ENCODE measurements at regions not wholly inside any gene's neighbourhood (a gene's known extent, or its start where the extent isn't known, plus 50 kb on each side); places are given as distances from the start of the nearest gene placed in this dataset.
"Not testable (repeated sequence)": the region's sequence is repeated elsewhere in the genome, so short reads cannot be mapped to it uniquely, and the experiment has no call there.

- Histone ChIP-seq H3K27me3 (no peaks in the 10 kb centered on the region), H3K79me2 (no peaks in the 10 kb centered on the region), H3K4me2 (no peak overlapping the region), H2AFZ (no peak overlapping the region), H4K20me1 (ENCODE audit: insufficient read depth, poor library complexity, severe bottlenecking) (no peaks in the 10 kb centered on the region), H3K36me3 (replicated peaks; ENCODE audit: insufficient read depth, low read depth) (no peaks in the 10 kb centered on the region), H3K27ac (no peak overlapping the region), H3K4me1 (ENCODE audit: insufficient read depth) (peaks cover 3% of the 10 kb centered on the region), H3K4me3 (no peak overlapping the region), H3K9me2 (replicated peaks; ENCODE audit: insufficient read depth) (no peaks in the 10 kb centered on the region), H3K9me3 (ENCODE audit: low read depth) (no peaks in the 10 kb centered on the region)
- WGBS (ENCODE audit: low lambda C conversion rate, missing lambda C conversion rate), result 77% methylated on average over 5 of the region's 5 CpGs
- no peak for TF ChIP-seq EZH2phosphoT487 (IDR thresholded peaks at IDR 0.05; ENCODE audit: low read depth, severe bottlenecking, unreplicated experiment)
- TF ChIP-seq EZH2 (IDR thresholded peaks at IDR 0.05; ENCODE audit: borderline replicate concordance), result no peak
- TF ChIP-seq, protein P1, sequence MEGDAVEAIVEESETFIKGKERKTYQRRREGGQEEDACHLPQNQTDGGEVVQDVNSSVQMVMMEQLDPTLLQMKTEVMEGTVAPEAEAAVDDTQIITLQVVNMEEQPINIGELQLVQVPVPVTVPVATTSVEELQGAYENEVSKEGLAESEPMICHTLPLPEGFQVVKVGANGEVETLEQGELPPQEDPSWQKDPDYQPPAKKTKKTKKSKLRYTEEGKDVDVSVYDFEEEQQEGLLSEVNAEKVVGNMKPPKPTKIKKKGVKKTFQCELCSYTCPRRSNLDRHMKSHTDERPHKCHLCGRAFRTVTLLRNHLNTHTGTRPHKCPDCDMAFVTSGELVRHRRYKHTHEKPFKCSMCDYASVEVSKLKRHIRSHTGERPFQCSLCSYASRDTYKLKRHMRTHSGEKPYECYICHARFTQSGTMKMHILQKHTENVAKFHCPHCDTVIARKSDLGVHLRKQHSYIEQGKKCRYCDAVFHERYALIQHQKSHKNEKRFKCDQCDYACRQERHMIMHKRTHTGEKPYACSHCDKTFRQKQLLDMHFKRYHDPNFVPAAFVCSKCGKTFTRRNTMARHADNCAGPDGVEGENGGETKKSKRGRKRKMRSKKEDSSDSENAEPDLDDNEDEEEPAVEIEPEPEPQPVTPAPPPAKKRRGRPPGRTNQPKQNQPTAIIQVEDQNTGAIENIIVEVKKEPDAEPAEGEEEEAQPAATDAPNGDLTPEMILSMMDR (IDR thresholded peaks at IDR 0.05; ENCODE audit: poor library complexity), result no peak
- no peak for DNase-seq (ENCODE audit: low spot score)
Measured at GRCh38 chr13:44796597-44797490, 192.4 kb downstream of the NUFIP1 start.

- DNase-seq (ENCODE audit: low spot score); H3K4me2 ChIP-seq; H3K27me3 ChIP-seq; H3K27ac ChIP-seq; H2AFZ ChIP-seq; H3K4me1 ChIP-seq (ENCODE audit: insufficient read depth); H3K4me3 ChIP-seq; H3K79me2 ChIP-seq; H3K9me2 ChIP-seq (replicated peaks; ENCODE audit: insufficient read depth); H4K20me1 ChIP-seq (ENCODE audit: insufficient read depth, poor library complexity, severe bottlenecking); H3K36me3 ChIP-seq (replicated peaks; ENCODE audit: insufficient read depth, low read depth); H3K9me3 ChIP-seq (ENCODE audit: low read depth): not testable (repeated sequence)
- WGBS (ENCODE audit: low lambda C conversion rate, missing lambda C conversion rate), result 97% methylated on average over 2 of the region's 2 CpGs
Measured at GRCh38 chr13:44796039-44796438, 193.2 kb downstream of the NUFIP1 start.

GRCh38 chr13:44795176-44795575, 194.1 kb downstream of the NUFIP1 start:
- H3K27me3 ChIP-seq, result no peaks in the 10 kb centered on the region
- no peaks in the 10 kb centered on the region for H3K9me3 ChIP-seq (ENCODE audit: low read depth)
- H3K36me3 ChIP-seq (replicated peaks; ENCODE audit: insufficient read depth, low read depth), result no peaks in the 10 kb centered on the region
- no peak for DNase-seq (ENCODE audit: low spot score)
- no peak overlapping the region for H3K4me3 ChIP-seq
- 87% methylated on average over 2 of the region's 2 CpGs for WGBS (ENCODE audit: low lambda C conversion rate, missing lambda C conversion rate)
- no peak overlapping the region for H3K4me2 ChIP-seq
- H4K20me1 ChIP-seq (ENCODE audit: insufficient read depth, poor library complexity, severe bottlenecking), result no peaks in the 10 kb centered on the region
- H2AFZ ChIP-seq, result no peak overlapping the region
- H3K9me2 ChIP-seq (replicated peaks; ENCODE audit: insufficient read depth), result no peaks in the 10 kb centered on the region
- H3K27ac ChIP-seq, result no peak overlapping the region
- H3K79me2 ChIP-seq, result no peaks in the 10 kb centered on the region
- TF ChIP-seq, protein P1 (IDR thresholded peaks at IDR 0.05; ENCODE audit: poor library complexity), result no peak
- TF ChIP-seq EZH2phosphoT487 (IDR thresholded peaks at IDR 0.05; ENCODE audit: low read depth, severe bottlenecking, unreplicated experiment) (no peak), EZH2 (IDR thresholded peaks at IDR 0.05; ENCODE audit: borderline replicate concordance) (no peak)
- H3K4me1 ChIP-seq (ENCODE audit: insufficient read depth), result no peaks in the 10 kb centered on the region

GRCh38 chr13:44792096-44792495, 197.2 kb downstream of the NUFIP1 start:
- no peak overlapping the region for H3K4me2 ChIP-seq
- no peaks in the 10 kb centered on the region for H3K79me2 ChIP-seq
- H3K36me3 ChIP-seq (replicated peaks; ENCODE audit: insufficient read depth, low read depth), result no peaks in the 10 kb centered on the region
- no peak for TF ChIP-seq EZH2 (IDR thresholded peaks at IDR 0.05; ENCODE audit: borderline replicate concordance)
- no peak for TF ChIP-seq EZH2phosphoT487 (IDR thresholded peaks at IDR 0.05; ENCODE audit: low read depth, severe bottlenecking, unreplicated experiment)
- TF ChIP-seq, protein P1 (IDR thresholded peaks at IDR 0.05; ENCODE audit: poor library complexity), result no peak
- 94% methylated on average over 7 of the region's 7 CpGs for WGBS (ENCODE audit: low lambda C conversion rate, missing lambda C conversion rate)
- H3K9me2 ChIP-seq (replicated peaks; ENCODE audit: insufficient read depth), result no peaks in the 10 kb centered on the region
- DNase-seq (ENCODE audit: low spot score), result no peak
- no peaks in the 10 kb centered on the region for H3K4me1 ChIP-seq (ENCODE audit: insufficient read depth)
- no peaks in the 10 kb centered on the region for H4K20me1 ChIP-seq (ENCODE audit: insufficient read depth, poor library complexity, severe bottlenecking)
- no peaks in the 10 kb centered on the region for H3K9me3 ChIP-seq (ENCODE audit: low read depth)
- H2AFZ ChIP-seq, result no peak overlapping the region
- no peak overlapping the region for H3K4me3 ChIP-seq
- H3K27me3 ChIP-seq, result no peaks in the 10 kb centered on the region
- no peak overlapping the region for H3K27ac ChIP-seq
